ENCODE measurements at regions not wholly inside any gene's neighbourhood (a gene's known extent, or its start where the extent isn't known, plus 50 kb on each side); places are given as distances from the start of the nearest gene placed in this dataset.

- TF ChIP-seq CTCF (IDR thresholded peaks at IDR 0.05) (no peak), ZFX (IDR thresholded peaks at IDR 0.05; ENCODE audit: borderline replicate concordance) (no peak)
- no peak overlapping the region for H3K27ac ChIP-seq
Observed at GRCh38 chr18:66674286-66674685, 70.4 kb upstream of the CDH19 start.

- TF ChIP-seq CTCF (IDR thresholded peaks at IDR 0.05) = no peak
- no peak overlapping the region for H3K27ac ChIP-seq
Observed at GRCh38 chr18:66668706-66669105, 64.8 kb upstream of the CDH19 start.

GRCh38 chr18:66662632-66663031 is 58.7 kb upstream of the CDH19 start:
- TF ChIP-seq CTCF (IDR thresholded peaks at IDR 0.05) = no peak
- TF ChIP-seq ZFX (IDR thresholded peaks at IDR 0.05; ENCODE audit: borderline replicate concordance) = no peak
- no peak overlapping the region for H3K27ac ChIP-seq

- no peak overlapping the region for H3K27ac ChIP-seq
- TF ChIP-seq CTCF (IDR thresholded peaks at IDR 0.05) (no peak), ZFX (IDR thresholded peaks at IDR 0.05; ENCODE audit: borderline replicate concordance) (no peak)
Observed at GRCh38 chr18:66655407-66655806, 51.5 kb upstream of the CDH19 start.

Data from 22Rv1 (cell line).